ENCODE measurements at regions not wholly inside any gene's neighbourhood (a gene's known extent, or its start where the extent isn't known, plus 50 kb on each side); places are given as distances from the start of the nearest gene placed in this dataset.

GRCh38 chr16:6274351-6274750, 1058.3 kb upstream of the RBFOX1 start:
- TF ChIP-seq, protein P1, sequence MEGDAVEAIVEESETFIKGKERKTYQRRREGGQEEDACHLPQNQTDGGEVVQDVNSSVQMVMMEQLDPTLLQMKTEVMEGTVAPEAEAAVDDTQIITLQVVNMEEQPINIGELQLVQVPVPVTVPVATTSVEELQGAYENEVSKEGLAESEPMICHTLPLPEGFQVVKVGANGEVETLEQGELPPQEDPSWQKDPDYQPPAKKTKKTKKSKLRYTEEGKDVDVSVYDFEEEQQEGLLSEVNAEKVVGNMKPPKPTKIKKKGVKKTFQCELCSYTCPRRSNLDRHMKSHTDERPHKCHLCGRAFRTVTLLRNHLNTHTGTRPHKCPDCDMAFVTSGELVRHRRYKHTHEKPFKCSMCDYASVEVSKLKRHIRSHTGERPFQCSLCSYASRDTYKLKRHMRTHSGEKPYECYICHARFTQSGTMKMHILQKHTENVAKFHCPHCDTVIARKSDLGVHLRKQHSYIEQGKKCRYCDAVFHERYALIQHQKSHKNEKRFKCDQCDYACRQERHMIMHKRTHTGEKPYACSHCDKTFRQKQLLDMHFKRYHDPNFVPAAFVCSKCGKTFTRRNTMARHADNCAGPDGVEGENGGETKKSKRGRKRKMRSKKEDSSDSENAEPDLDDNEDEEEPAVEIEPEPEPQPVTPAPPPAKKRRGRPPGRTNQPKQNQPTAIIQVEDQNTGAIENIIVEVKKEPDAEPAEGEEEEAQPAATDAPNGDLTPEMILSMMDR (IDR thresholded peaks at IDR 0.05), result no peak
- no peak for TF ChIP-seq POLR2A (IDR thresholded peaks at IDR 0.05)

Data from uterus (tissue), 2 donors.